ENCODE measurements at regions not wholly inside any gene's neighbourhood (a gene's known extent, or its start where the extent isn't known, plus 50 kb on each side); places are given as distances from the start of the nearest gene placed in this dataset.

DNA sequence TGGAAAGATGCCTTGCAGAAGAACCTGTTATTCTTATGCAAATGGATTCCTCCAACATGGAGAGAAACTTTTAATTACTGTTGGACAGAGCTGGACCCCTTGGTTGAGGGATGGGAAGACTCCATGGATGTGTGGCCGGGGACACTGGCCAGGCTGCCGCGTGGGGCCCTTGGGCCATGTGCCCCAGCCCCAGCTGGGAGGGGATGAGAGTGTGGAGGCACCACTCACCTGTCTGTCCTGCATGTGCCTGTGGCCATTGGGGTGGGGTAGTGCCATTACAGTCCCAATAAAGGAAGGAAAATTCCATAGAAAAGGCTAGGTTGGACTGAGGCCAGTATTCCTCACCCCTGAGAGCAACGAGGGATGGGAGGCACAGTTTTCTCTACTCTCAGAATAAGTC is 564.5 kb upstream of the PTBP2 start:
- H3K4me1 Mint-ChIP-seq (ENCODE audit: low read depth), result no peaks in the 10 kb centered on the region
- no peak overlapping the region for H3K27ac Mint-ChIP-seq
- DNase-seq (no peak), ATAC-seq (no peak)
- H3K36me3 Mint-ChIP-seq (ENCODE audit: low read depth), result no peaks in the 10 kb centered on the region
- H3K9me3 Mint-ChIP-seq, result peaks cover 6% of the 10 kb centered on the region
- POLR2A ChIA-PET, result no interaction called here
- no peaks in the 10 kb centered on the region for H3K27me3 Mint-ChIP-seq
- intact Hi-C loops (cut with micrococcal nuclease), result loop anchor here (5.0 kb wide), 1 partner anchor 50 kb away; no protein-coding TSS in a partner anchor
- TF ChIP-seq, protein P1, sequence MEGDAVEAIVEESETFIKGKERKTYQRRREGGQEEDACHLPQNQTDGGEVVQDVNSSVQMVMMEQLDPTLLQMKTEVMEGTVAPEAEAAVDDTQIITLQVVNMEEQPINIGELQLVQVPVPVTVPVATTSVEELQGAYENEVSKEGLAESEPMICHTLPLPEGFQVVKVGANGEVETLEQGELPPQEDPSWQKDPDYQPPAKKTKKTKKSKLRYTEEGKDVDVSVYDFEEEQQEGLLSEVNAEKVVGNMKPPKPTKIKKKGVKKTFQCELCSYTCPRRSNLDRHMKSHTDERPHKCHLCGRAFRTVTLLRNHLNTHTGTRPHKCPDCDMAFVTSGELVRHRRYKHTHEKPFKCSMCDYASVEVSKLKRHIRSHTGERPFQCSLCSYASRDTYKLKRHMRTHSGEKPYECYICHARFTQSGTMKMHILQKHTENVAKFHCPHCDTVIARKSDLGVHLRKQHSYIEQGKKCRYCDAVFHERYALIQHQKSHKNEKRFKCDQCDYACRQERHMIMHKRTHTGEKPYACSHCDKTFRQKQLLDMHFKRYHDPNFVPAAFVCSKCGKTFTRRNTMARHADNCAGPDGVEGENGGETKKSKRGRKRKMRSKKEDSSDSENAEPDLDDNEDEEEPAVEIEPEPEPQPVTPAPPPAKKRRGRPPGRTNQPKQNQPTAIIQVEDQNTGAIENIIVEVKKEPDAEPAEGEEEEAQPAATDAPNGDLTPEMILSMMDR (IDR thresholded peaks at IDR 0.05), result no peak
- no peak overlapping the region for H3K4me3 Mint-ChIP-seq
- CTCF ChIA-PET, result no interaction called here

DNA sequence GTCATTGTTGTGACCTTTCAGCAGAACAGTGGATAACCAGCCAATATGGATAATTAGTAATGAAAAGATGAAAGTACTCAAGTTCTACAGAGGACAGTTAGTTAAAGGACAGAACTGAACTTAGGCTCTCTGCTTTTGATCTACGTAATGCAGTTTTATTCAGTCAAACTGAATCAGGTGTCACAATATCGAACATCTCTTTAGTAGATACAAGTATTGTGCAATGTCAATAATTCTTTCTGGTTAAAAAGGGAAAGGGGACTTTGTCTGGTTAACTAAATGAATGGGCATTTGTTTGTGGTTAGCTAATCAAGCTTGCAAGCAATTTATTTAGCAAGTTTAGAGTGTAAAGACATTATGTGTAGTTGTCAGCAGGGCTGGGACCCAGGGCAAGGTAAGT is 562.2 kb upstream of the PTBP2 start:
- DNase-seq, result no peak
- Mint-ChIP-seq H3K4me3 (no peak overlapping the region), H3K4me1 (ENCODE audit: low read depth) (no peaks in the 10 kb centered on the region), H3K9me3 (peaks cover 11% of the 10 kb centered on the region), H3K36me3 (ENCODE audit: low read depth) (no peaks in the 10 kb centered on the region), H3K27ac (no peak overlapping the region), H3K27me3 (no peaks in the 10 kb centered on the region)
- ChIA-PET POLR2A (no interaction called here), CTCF (no interaction called here)
- no peak for ATAC-seq
- intact Hi-C loops (cut with micrococcal nuclease), result loop anchor here (5.0 kb wide), 1 partner anchor 52 kb away; no protein-coding TSS in a partner anchor
- TF ChIP-seq, protein P1 (IDR thresholded peaks at IDR 0.05), result no peak

DNA sequence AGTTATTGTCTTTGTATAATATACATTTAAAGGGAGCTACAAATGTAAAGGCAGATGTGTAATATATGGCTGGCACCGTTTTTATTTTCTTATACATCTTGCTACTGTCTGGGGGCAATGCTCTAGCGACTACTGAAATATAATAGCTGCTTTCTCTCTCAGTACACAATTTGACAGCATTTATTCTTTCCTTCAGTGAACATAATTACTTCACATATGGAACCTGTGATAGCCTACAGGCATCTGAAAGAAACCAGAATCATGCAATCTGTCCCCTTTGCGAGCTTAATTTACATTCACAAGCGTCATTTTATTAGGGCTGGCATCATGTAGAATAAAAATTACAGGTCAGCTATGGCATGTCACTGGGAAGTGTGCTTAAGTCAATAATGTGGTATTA is 557.5 kb upstream of the PTBP2 start:
- no peak for DNase-seq
- ChIA-PET POLR2A (no interaction called here), CTCF (no interaction called here)
- H3K4me1 Mint-ChIP-seq (ENCODE audit: low read depth), result no peaks in the 10 kb centered on the region
- H3K27me3 Mint-ChIP-seq, result no peaks in the 10 kb centered on the region
- ATAC-seq, result no peak
- TF ChIP-seq, protein P1 (IDR thresholded peaks at IDR 0.05), result no peak
- intact Hi-C loops (cut with micrococcal nuclease), result no loop called here
- H3K4me3 Mint-ChIP-seq, result no peak overlapping the region
- peaks cover 11% of the 10 kb centered on the region for H3K9me3 Mint-ChIP-seq
- H3K36me3 Mint-ChIP-seq (ENCODE audit: low read depth), result no peaks in the 10 kb centered on the region
- H3K27ac Mint-ChIP-seq, result no peak overlapping the region

DNA sequence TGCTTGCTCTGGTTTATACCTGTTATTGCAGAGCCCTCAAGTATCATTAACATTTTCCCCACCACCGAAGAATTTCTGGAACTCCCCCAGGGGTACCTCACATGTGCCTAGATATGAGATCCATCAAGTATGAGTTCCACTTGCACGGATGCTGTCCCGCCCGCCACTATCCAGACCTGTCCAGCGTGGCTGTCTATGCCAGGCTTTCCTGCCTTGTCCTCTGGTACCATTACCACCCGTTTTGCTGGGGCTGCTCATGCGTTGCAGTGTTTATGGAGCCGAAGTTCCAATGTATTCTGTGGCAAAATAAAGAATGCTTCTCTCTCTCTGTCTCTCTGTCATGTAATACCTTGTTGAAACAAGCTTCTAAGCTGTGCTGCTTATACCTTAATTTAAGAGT is 543.5 kb upstream of the PTBP2 start:
- no peaks in the 10 kb centered on the region for H3K27me3 Mint-ChIP-seq
- ATAC-seq, result no peak
- no peak overlapping the region for H3K4me3 Mint-ChIP-seq
- CTCF ChIA-PET, result no interaction called here
- TF ChIP-seq, protein P1 (IDR thresholded peaks at IDR 0.05), result no peak
- H3K4me1 Mint-ChIP-seq (ENCODE audit: low read depth), result no peaks in the 10 kb centered on the region
- no peaks in the 10 kb centered on the region for H3K36me3 Mint-ChIP-seq (ENCODE audit: low read depth)
- POLR2A ChIA-PET, result interaction anchor here (1.0 kb wide), 1 partner anchor 9 kb away, joined by 3 read pairs; no protein-coding TSS in a partner anchor
- intact Hi-C loops (cut with micrococcal nuclease), result no loop called here
- H3K9me3 Mint-ChIP-seq, result no peaks in the 10 kb centered on the region
- no peak for DNase-seq
- H3K27ac Mint-ChIP-seq, result no peak overlapping the region

DNA sequence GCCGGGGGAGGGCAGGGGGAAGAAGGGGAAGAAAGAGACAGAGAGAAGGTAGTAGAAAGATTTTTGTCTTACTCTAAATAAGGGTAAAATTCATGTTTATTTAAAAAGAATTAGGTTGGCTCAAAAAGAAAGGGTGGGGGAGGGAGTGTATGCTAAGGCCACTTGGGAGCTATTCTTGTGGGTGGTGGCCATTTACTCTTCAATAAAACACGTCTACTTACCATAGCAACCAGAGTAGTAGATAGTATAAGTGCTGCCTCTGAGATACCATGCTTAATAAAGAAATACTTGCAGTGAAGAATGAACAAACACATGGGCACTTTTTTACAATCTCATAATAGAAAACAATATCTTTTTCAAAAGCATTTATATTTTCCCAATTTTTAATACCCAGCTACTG is 538.1 kb upstream of the PTBP2 start:
- H3K36me3 Mint-ChIP-seq (ENCODE audit: low read depth), result no peaks in the 10 kb centered on the region
- no peaks in the 10 kb centered on the region for H3K9me3 Mint-ChIP-seq
- DNase-seq, result no peak
- no peak for ATAC-seq
- TF ChIP-seq, protein P1 (IDR thresholded peaks at IDR 0.05), result no peak
- CTCF ChIA-PET, result no interaction called here
- H3K4me1 Mint-ChIP-seq (ENCODE audit: low read depth), result no peaks in the 10 kb centered on the region
- intact Hi-C loops (cut with micrococcal nuclease), result no loop called here
- H3K4me3 Mint-ChIP-seq, result no peak overlapping the region
- no peaks in the 10 kb centered on the region for H3K27me3 Mint-ChIP-seq
- POLR2A ChIA-PET, result no interaction called here
- H3K27ac Mint-ChIP-seq, result no peak overlapping the region

Measured in activated CD8-positive, alpha-beta T cell treated with anti-CD3 and anti-CD28 coated beads for 36 hours (primary cell).